Activated CD4-positive, alpha-beta T cell treated with anti-CD3 and anti-CD28 coated beads, Interleukin-2, amount 10 ng/mL, durations not matched to agents 7 days and 5 days (primary cell): ENCODE measurements at regions not wholly inside any gene's neighbourhood (a gene's known extent, or its start where the extent isn't known, plus 50 kb on each side); places are given as distances from the start of the nearest gene placed in this dataset.
A peak's percentile ranks its signal among the peaks of the same experiment; 100 is the strongest.

Source experiments
- CTCF ChIA-PET: fragments of 350-600 bp; sonication (Branson Sonifier 250); formaldehyde crosslinking; loops from one replicate; lab custom pipeline; 2021; ENCODE audit warnings: antibody characterized with exemption; lab: Charles Lee
- POLR2A ChIA-PET: fragments of 350-600 bp; sonication (Branson Sonifier 250); formaldehyde crosslinking; loops from one replicate; lab custom pipeline; 2021; ENCODE audit warnings: antibody characterized with exemption; lab: Charles Lee
- DNase-seq: peaks from one replicate; pipeline ENCODE4 v3.0.0-alpha.2; 2020
- H3K27ac Mint-ChIP-seq: one replicate; pipeline ENCODE4 v1.8.0; 2021; ENCODE audit warnings: mild to moderate bottlenecking, moderate library complexity, mixed read lengths
- H3K27me3 Mint-ChIP-seq: one replicate; pipeline ENCODE4 v1.8.0; 2021; ENCODE audit warnings: mixed read lengths
- H3K36me3 Mint-ChIP-seq: one replicate; pipeline ENCODE4 v1.8.0; 2021; ENCODE audit warnings: low read depth, mixed read lengths
- H3K4me1 Mint-ChIP-seq: one replicate; pipeline ENCODE4 v1.8.0; 2021; ENCODE audit warnings: mixed read lengths
- H3K4me3 Mint-ChIP-seq: one replicate; pipeline ENCODE4 v1.8.0; 2021; ENCODE audit warnings: mild to moderate bottlenecking, moderate library complexity, mixed read lengths
- H3K9me3 Mint-ChIP-seq: one replicate; pipeline ENCODE4 v1.8.0; 2021; ENCODE audit warnings: mixed read lengths

- Mint-ChIP-seq H3K27me3 (no peaks in the 10 kb centered on the region), H3K36me3 (no peaks in the 10 kb centered on the region), H3K27ac (no peak overlapping the region), H3K4me1 (peaks cover 22% of the 10 kb centered on the region), H3K4me3 (no peak overlapping the region), H3K9me3 (no peaks in the 10 kb centered on the region)
- DNase-seq = no peak
- ChIA-PET POLR2A (no interaction called here), CTCF (interaction anchor here (0.5 to 7.5 kb wide), 8 partner anchors 19 to 353 kb away, joined by 3 to 79 read pairs (median 10); partner anchors contain the start of gene E2F2)
Observed at GRCh38 chr1:23639460-23640095, 52.0 kb upstream of the RPL11 start.

GRCh38 chr1:23638786-23639241 lies 52.8 kb upstream of the RPL11 start:
- H3K27me3 Mint-ChIP-seq = no peaks in the 10 kb centered on the region
- H3K4me3 Mint-ChIP-seq = no peak overlapping the region
- peaks cover 28% of the 10 kb centered on the region for H3K4me1 Mint-ChIP-seq
- no peaks in the 10 kb centered on the region for H3K36me3 Mint-ChIP-seq
- H3K27ac Mint-ChIP-seq = no peak overlapping the region
- no peaks in the 10 kb centered on the region for H3K9me3 Mint-ChIP-seq
- no peak for DNase-seq
- ChIA-PET CTCF (interaction anchor here (0.5 to 7.5 kb wide), 11 partner anchors 14 to 354 kb away, joined by 3 to 79 read pairs (median 21); partner anchors contain the start of genes E2F2 and ID3), POLR2A (no interaction called here)

GRCh38 chr1:23638188-23638619 lies 53.4 kb upstream of the RPL11 start:
- H3K4me3 Mint-ChIP-seq = no peak overlapping the region
- no peaks in the 10 kb centered on the region for H3K36me3 Mint-ChIP-seq
- H3K27ac Mint-ChIP-seq = no peak overlapping the region
- H3K4me1 Mint-ChIP-seq = peaks cover 28% of the 10 kb centered on the region
- no peaks in the 10 kb centered on the region for H3K9me3 Mint-ChIP-seq
- CTCF ChIA-PET = interaction anchor here (0.5 to 7.5 kb wide), 20 partner anchors 9 to 406 kb away, joined by 3 to 79 read pairs (median 6); partner anchors contain the start of genes E2F2 and ID3
- no peaks in the 10 kb centered on the region for H3K27me3 Mint-ChIP-seq
- POLR2A ChIA-PET = no interaction called here
- DNase-seq = no peak

GRCh38 chr1:23636009-23636408 lies 55.6 kb upstream of the RPL11 start:
- POLR2A ChIA-PET = no interaction called here
- Mint-ChIP-seq H3K4me1 (peaks cover 28% of the 10 kb centered on the region), H3K4me3 (no peak overlapping the region), H3K27ac (peak overlapping the region; percentile 5), H3K36me3 (no peaks in the 10 kb centered on the region), H3K27me3 (no peaks in the 10 kb centered on the region), H3K9me3 (no peaks in the 10 kb centered on the region)
- CTCF ChIA-PET = interaction anchor here (1.2 to 7.5 kb wide), 11 partner anchors 9 to 151 kb away, joined by 5 to 79 read pairs (median 21); partner anchors contain the start of gene E2F2
- DNase-seq = no peak

- peak; percentile 72 for DNase-seq
- Mint-ChIP-seq H3K4me1 (peaks cover 28% of the 10 kb centered on the region), H3K27ac (peak overlapping the region; percentile 83), H3K4me3 (peak overlapping the region; percentile 55), H3K36me3 (no peaks in the 10 kb centered on the region), H3K9me3 (no peaks in the 10 kb centered on the region), H3K27me3 (no peaks in the 10 kb centered on the region)
- CTCF ChIA-PET = interaction anchor here (0.6 to 5.2 kb wide), 29 partner anchors 10 to 357 kb away, joined by 3 to 50 read pairs (median 4); partner anchors contain the start of genes E2F2, ID3 and RPL11
- POLR2A ChIA-PET = interaction anchor here (1.1 kb wide), 1 partner anchor 77 kb away, joined by 4 read pairs; no protein-coding TSS in a partner anchor
Observed at GRCh38 chr1:23634840-23635651, 56.6 kb upstream of the RPL11 start.

- Mint-ChIP-seq H3K27ac (peak overlapping the region; percentile 83), H3K36me3 (no peaks in the 10 kb centered on the region), H3K4me1 (peaks cover 33% of the 10 kb centered on the region), H3K27me3 (no peaks in the 10 kb centered on the region), H3K9me3 (no peaks in the 10 kb centered on the region), H3K4me3 (no peak overlapping the region)
- ChIA-PET CTCF (interaction anchor here (0.6 to 5.2 kb wide), 25 partner anchors 9 to 356 kb away, joined by 3 to 50 read pairs (median 5); partner anchors contain the start of genes E2F2, ID3 and RPL11), POLR2A (interaction anchor here (1.1 kb wide), 1 partner anchor 76 kb away, joined by 4 read pairs; no protein-coding TSS in a partner anchor)
- DNase-seq = no peak
Observed at GRCh38 chr1:23634518-23634839, 57.1 kb upstream of the RPL11 start.

GRCh38 chr1:23632479-23633160 lies 59.0 kb upstream of the RPL11 start:
- H3K4me1 Mint-ChIP-seq = peaks cover 44% of the 10 kb centered on the region
- POLR2A ChIA-PET = no interaction called here

GRCh38 chr1:23629708-23630290 lies 61.8 kb upstream of the RPL11 start:
- peaks cover 3% of the 10 kb centered on the region for H3K9me3 Mint-ChIP-seq
- peak overlapping the region; percentile 22 for H3K27ac Mint-ChIP-seq
- peaks cover 6% of the 10 kb centered on the region for H3K36me3 Mint-ChIP-seq
- CTCF ChIA-PET = interaction anchor here (0.6 to 1.1 kb wide), 3 partner anchors 8 to 467 kb away, joined by 3 to 4 read pairs (median 3); no protein-coding TSS in a partner anchor
- H3K4me3 Mint-ChIP-seq = no peak overlapping the region
- no peaks in the 10 kb centered on the region for H3K27me3 Mint-ChIP-seq
- POLR2A ChIA-PET = no interaction called here
- no peak for DNase-seq
- peaks cover 46% of the 10 kb centered on the region for H3K4me1 Mint-ChIP-seq

More at GRCh38 chr1:23632479-23633160, 59.0 kb upstream of the RPL11 start:
- H3K27me3 Mint-ChIP-seq = no peaks in the 10 kb centered on the region
- H3K27ac Mint-ChIP-seq = no peak overlapping the region
- no peaks in the 10 kb centered on the region for H3K9me3 Mint-ChIP-seq
- DNase-seq = no peak
- H3K4me3 Mint-ChIP-seq = no peak overlapping the region
- CTCF ChIA-PET = interaction anchor here (1.2 to 3.2 kb wide), 6 partner anchors 12 to 87 kb away, joined by 3 to 30 read pairs (median 4); no protein-coding TSS in a partner anchor
- no peaks in the 10 kb centered on the region for H3K36me3 Mint-ChIP-seq

GRCh38 chr1:23628951-23629387 lies 62.6 kb upstream of the RPL11 start:
- peaks cover 11% of the 10 kb centered on the region for H3K36me3 Mint-ChIP-seq
- ChIA-PET POLR2A (no interaction called here), CTCF (interaction anchor here (1.1 to 1.7 kb wide), 3 partner anchors 9 to 16 kb away, joined by 3 to 4 read pairs (median 3); no protein-coding TSS in a partner anchor)
- H3K27me3 Mint-ChIP-seq = no peaks in the 10 kb centered on the region
- H3K27ac Mint-ChIP-seq = peak overlapping the region; percentile 71
- H3K4me1 Mint-ChIP-seq = peaks cover 44% of the 10 kb centered on the region
- peaks cover 9% of the 10 kb centered on the region for H3K9me3 Mint-ChIP-seq
- H3K4me3 Mint-ChIP-seq = peak overlapping the region; percentile 40
- no peak for DNase-seq

GRCh38 chr1:23627069-23627735 lies 64.4 kb upstream of the RPL11 start:
- DNase-seq = peak; percentile 43
- ChIA-PET CTCF (interaction anchor here (1.6 to 1.7 kb wide), 4 partner anchors 8 to 175 kb away, joined by 3 to 10 read pairs (median 6); no protein-coding TSS in a partner anchor), POLR2A (interaction anchor here (0.7 kb wide), 2 partner anchors 12 to 125 kb away, joined by 3 read pairs; no protein-coding TSS in a partner anchor)
- Mint-ChIP-seq H3K4me3 (peak overlapping the region; percentile 78), H3K27ac (peak overlapping the region; percentile 83), H3K4me1 (peaks cover 57% of the 10 kb centered on the region), H3K36me3 (peaks cover 13% of the 10 kb centered on the region), H3K9me3 (peaks cover 9% of the 10 kb centered on the region), H3K27me3 (no peaks in the 10 kb centered on the region)

- Mint-ChIP-seq H3K27me3 (no peaks in the 10 kb centered on the region), H3K4me1 (peaks cover 66% of the 10 kb centered on the region), H3K4me3 (peak overlapping the region; percentile 42), H3K27ac (no peak overlapping the region), H3K9me3 (peaks cover 9% of the 10 kb centered on the region), H3K36me3 (peaks cover 13% of the 10 kb centered on the region)
- DNase-seq = no peak
- ChIA-PET POLR2A (no interaction called here), CTCF (interaction anchor here (2.6 kb wide), 1 partner anchor 9 kb away, joined by 9 read pairs; no protein-coding TSS in a partner anchor)
Observed at GRCh38 chr1:23625929-23626535, 65.6 kb upstream of the RPL11 start.
